ENCODE measurements at regions not wholly inside any gene's neighbourhood (a gene's known extent, or its start where the extent isn't known, plus 50 kb on each side); places are given as distances from the start of the nearest gene placed in this dataset.

DNA sequence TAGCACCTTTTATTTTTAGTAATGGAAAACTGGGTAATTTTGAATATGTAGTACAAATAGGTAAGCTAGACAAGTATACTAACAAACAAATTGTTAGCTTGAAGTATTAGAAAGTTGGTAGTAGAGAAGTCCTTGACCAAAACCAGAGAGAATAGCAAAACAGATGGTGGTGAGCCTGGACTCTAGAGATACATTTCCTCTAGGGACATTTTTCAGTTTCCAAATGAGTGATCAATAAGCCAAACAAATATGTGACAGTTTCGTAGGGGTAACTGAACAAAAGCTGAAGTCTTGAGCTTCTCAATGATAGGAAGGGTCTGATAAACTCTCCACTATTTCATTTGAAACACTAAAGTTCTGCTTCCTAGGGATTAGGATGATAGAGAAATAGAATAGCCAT is 692.0 kb upstream of the FAM98A start (continued):
- TF ChIP-seq KDM1A (IDR thresholded peaks at IDR 0.05; ENCODE audit: borderline replicate concordance, low read length), result no peak
- no peak for TF ChIP-seq TCF12 (IDR thresholded peaks at IDR 0.05; ENCODE audit: low read depth, low read length)
- TF ChIP-seq BACH1 (IDR thresholded peaks at IDR 0.05; ENCODE audit: low read length), result no peak

All from H1 (cell line).